ENCODE measurements at regions not wholly inside any gene's neighbourhood (a gene's known extent, or its start where the extent isn't known, plus 50 kb on each side); places are given as distances from the start of the nearest gene placed in this dataset.
A peak's percentile ranks its signal among the peaks of the same experiment; 100 is the strongest.

GRCh38 chr10:44854693-44855350 is 56.3 kb upstream of the TMEM72 start:
- TF ChIP-seq CTCF (IDR thresholded peaks at IDR 0.05; ENCODE audit: insufficient read depth, low read depth, low read length, missing control alignments), result no peak
- DNase-seq (ENCODE audit: low read depth), result no peak
- H3K4me3 ChIP-seq (ENCODE audit: low read depth, low read length), result no peak overlapping the region

GRCh38 chr10:44856696-44857095 is 54.4 kb upstream of the TMEM72 start:
- no peak overlapping the region for H3K4me3 ChIP-seq (ENCODE audit: low read depth, low read length)
- DNase-seq (ENCODE audit: low read depth), result no peak
- no peak for TF ChIP-seq CTCF (IDR thresholded peaks at IDR 0.05; ENCODE audit: insufficient read depth, low read depth, low read length, missing control alignments)

DNA sequence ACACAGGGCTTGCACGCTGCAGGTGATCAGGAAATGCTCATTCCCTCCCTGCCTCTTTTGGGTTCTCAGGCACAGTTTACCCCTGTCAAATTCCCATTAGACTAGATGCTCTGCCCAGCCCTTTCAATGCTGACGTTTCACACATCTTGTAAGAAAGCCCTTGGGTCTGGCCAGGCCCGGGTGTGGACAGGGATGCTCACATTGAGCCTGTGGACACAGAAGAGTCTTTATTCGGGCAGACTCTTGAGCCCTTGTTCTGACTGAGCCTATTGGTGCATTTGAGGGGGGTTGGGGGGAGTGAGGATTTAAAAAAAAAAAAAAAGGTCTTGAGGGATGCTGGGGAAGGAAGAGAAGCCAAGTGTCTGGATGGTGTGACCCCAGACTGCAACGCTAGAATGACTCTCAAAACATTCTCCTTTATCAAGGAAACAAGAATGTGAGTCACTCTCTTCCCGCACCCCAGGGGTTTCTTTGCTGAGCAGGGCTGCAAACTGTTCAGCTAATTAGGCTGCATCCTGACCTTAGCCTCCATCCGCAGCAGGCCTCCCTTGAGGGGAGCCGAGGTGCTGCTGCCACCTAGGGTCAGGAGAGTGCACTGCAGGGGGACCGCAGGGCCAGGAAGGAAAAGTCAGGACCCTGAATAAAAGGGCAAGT is 53.6 kb upstream of the TMEM72 start:
- peak; percentile 53 for DNase-seq (ENCODE audit: low read depth)
- no peak overlapping the region for H3K4me3 ChIP-seq (ENCODE audit: low read depth, low read length)
- TF ChIP-seq CTCF (IDR thresholded peaks at IDR 0.05; ENCODE audit: insufficient read depth, low read depth, low read length, missing control alignments), result peak; percentile 97

DNA sequence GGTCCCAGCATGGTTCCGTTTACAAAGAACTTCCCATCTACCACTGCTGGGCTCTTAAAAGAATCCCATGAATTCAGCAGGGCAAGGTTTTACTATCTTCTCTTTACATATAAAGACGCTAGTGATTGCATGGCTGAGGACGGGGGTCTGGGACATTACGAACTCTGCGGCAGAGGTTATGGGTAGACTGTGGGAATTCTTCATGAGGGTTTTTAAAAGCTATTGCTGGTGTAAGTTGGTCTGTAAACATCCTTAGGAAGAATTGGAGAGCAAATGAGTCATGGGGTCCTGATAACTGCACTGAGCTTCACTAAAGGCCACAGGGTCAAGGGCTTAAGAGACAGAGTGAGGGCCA is 53.1 kb upstream of the TMEM72 start:
- TF ChIP-seq CTCF (IDR thresholded peaks at IDR 0.05; ENCODE audit: insufficient read depth, low read depth, low read length, missing control alignments), result no peak
- no peak for DNase-seq (ENCODE audit: low read depth)
- H3K4me3 ChIP-seq (ENCODE audit: low read depth, low read length), result no peak overlapping the region

GRCh38 chr10:44858988-44859387 is 52.1 kb upstream of the TMEM72 start:
- no peak for TF ChIP-seq CTCF (IDR thresholded peaks at IDR 0.05; ENCODE audit: insufficient read depth, low read depth, low read length, missing control alignments)
- no peak for DNase-seq (ENCODE audit: low read depth)
- no peak overlapping the region for H3K4me3 ChIP-seq (ENCODE audit: low read depth, low read length)

- no peak overlapping the region for H3K4me3 ChIP-seq (ENCODE audit: low read depth, low read length)
- DNase-seq (ENCODE audit: low read depth), result no peak
- TF ChIP-seq CTCF (IDR thresholded peaks at IDR 0.05; ENCODE audit: insufficient read depth, low read depth, low read length, missing control alignments), result no peak
Observed at GRCh38 chr10:44859546-44860285, 51.4 kb upstream of the TMEM72 start.
